ENCODE measurements at regions not wholly inside any gene's neighbourhood (a gene's known extent, or its start where the extent isn't known, plus 50 kb on each side); places are given as distances from the start of the nearest gene placed in this dataset.

GRCh38 chr4:100694467-100694866, 176.6 kb upstream of the EMCN start:
- Histone ChIP-seq H3K27ac (no peak overlapping the region), H3K27me3 (ENCODE audit: low read depth) (no peaks in the 10 kb centered on the region), H3K9me3 (no peaks in the 10 kb centered on the region), H3K4me3 (no peak overlapping the region), H3K36me3 (no peaks in the 10 kb centered on the region), H3K4me1 (no peaks in the 10 kb centered on the region)
- DNase-seq (no peak), ATAC-seq (no peak)
- TF ChIP-seq CTCF (IDR thresholded peaks at IDR 0.05), result no peak
- intact Hi-C loops (cut with DNase I), result no loop called here

DNA sequence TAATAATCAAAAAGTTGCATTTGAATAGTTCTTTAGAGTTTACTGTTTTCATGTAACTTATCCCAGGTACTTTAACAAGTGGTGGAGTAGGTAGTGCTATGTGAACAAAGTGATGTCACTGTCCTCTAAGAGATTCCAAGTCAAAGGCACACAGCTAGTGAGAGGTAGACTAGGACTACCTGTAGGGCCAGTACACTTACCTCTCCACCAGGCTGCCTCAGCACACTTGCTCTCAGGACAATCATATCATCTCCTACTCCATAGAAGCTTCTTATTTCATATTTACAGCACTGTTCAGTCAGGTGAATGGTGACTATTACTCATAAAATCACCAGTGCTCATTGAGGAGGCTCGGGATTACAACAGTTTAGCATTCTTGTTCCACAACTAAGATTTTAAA, 173.0 kb upstream of the EMCN start:
- intact Hi-C loops (cut with DNase I), result no loop called here
- Histone ChIP-seq H3K9me3 (no peaks in the 10 kb centered on the region), H3K36me3 (no peaks in the 10 kb centered on the region), H3K27me3 (ENCODE audit: low read depth) (no peaks in the 10 kb centered on the region), H3K4me3 (no peak overlapping the region), H3K27ac (no peak overlapping the region), H3K4me1 (no peaks in the 10 kb centered on the region)
- no peak for DNase-seq
- no peak for TF ChIP-seq CTCF (IDR thresholded peaks at IDR 0.05)
- no peak for ATAC-seq

- Histone ChIP-seq H3K27me3 (ENCODE audit: low read depth) (no peaks in the 10 kb centered on the region), H3K4me1 (no peaks in the 10 kb centered on the region), H3K27ac (no peak overlapping the region), H3K4me3 (no peak overlapping the region), H3K9me3 (no peaks in the 10 kb centered on the region), H3K36me3 (no peaks in the 10 kb centered on the region)
- intact Hi-C loops (cut with DNase I), result no loop called here
- no peak for TF ChIP-seq CTCF (IDR thresholded peaks at IDR 0.05)
- DNase-seq (no peak), ATAC-seq (no peak)
Measured at GRCh38 chr4:100688368-100688767, 170.5 kb upstream of the EMCN start.

DNA sequence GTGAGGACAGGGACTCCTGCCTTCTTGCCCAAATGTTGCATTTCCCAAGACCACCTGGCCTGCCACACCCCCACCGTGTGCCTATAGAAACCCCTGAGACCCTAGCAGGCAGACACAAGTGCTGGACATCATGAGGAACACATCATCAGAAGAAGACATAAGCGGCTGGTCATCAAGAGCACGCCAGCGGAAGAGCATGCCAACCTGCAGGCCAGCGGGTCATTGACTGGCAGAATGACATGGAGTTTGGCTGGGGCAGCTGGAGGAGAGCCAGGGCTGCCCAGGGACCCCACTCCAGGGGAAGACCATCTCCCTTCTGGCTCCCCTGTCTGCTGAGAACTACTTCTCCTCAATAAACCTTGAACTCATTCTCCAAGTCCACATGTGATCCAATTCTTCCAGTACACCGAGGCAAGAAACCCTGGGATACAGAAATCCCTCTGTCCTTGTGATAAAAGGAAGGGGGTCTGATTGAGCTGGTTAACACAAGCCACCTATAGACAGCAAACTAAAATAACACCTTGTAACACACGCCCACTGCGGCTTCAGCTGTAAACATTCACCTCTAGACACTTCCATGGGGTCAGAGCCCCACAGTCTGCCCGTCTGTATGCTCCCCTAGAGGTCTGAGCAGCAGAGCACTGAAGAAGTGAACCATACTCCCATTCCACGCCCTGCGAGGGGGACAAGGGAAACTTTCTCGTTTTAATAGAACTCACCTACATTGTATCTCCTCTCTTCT, 164.8 kb upstream of the EMCN start:
- no peak for ATAC-seq

GRCh38 chr4:100681289-100681688, 163.5 kb upstream of the EMCN start:
- H3K36me3 ChIP-seq, result no peaks in the 10 kb centered on the region
- intact Hi-C loops (cut with DNase I), result no loop called here
- TF ChIP-seq CTCF (IDR thresholded peaks at IDR 0.05), result no peak

More for the DNA sequence above, 164.8 kb upstream of the EMCN start:
- intact Hi-C loops (cut with DNase I), result no loop called here
- Histone ChIP-seq H3K36me3 (no peaks in the 10 kb centered on the region), H3K27ac (no peak overlapping the region), H3K4me3 (no peak overlapping the region), H3K4me1 (no peaks in the 10 kb centered on the region), H3K27me3 (ENCODE audit: low read depth) (no peaks in the 10 kb centered on the region), H3K9me3 (no peaks in the 10 kb centered on the region)
- TF ChIP-seq CTCF (IDR thresholded peaks at IDR 0.05), result no peak
- DNase-seq, result no peak

More at GRCh38 chr4:100681289-100681688, 163.5 kb upstream of the EMCN start:
- Histone ChIP-seq H3K9me3 (no peaks in the 10 kb centered on the region), H3K4me1 (no peaks in the 10 kb centered on the region), H3K27ac (no peak overlapping the region), H3K4me3 (no peak overlapping the region), H3K27me3 (ENCODE audit: low read depth) (no peaks in the 10 kb centered on the region)
- ATAC-seq (no peak), DNase-seq (no peak)

All from lower lobe of right lung (tissue), 2 donors.